PC-3 (cell line): ENCODE measurements at regions not wholly inside any gene's neighbourhood (a gene's known extent, or its start where the extent isn't known, plus 50 kb on each side); places are given as distances from the start of the nearest gene placed in this dataset.

Experiments
- ATAC-seq: fragments of 200-7000 bp; cut with Tn5 transposase; 2 replicates; pipeline ENCODE4 v1.9.1; 2020; ENCODE audit warnings: mild to moderate bottlenecking, moderate library complexity
- BruUV-seq: library from RNA; stranded (reverse); fragments of 400-500 nt; replicated peaks from 2 replicates; lab custom pipeline; 2021; lab: Mats Ljungman, UMichigan
- CTCF ChIA-PET: fragments of 300-600 bp; sonication (Branson Sonifier 250); formaldehyde crosslinking; loops from one replicate; lab custom pipeline; 2022; ENCODE audit warnings: antibody characterized with exemption; lab: Charles Lee
- POLR2A ChIA-PET: fragments of 300-600 bp; sonication (Branson Sonifier 250); formaldehyde crosslinking; loops from one replicate; lab custom pipeline; 2022; ENCODE audit warnings: antibody characterized with exemption; ENCODE audit not compliant: unreplicated experiment; lab: Charles Lee
- DNase-seq: peaks from one replicate; pipeline ENCODE4 v3.0.0-alpha.2; 2015
- H2AFZ ChIP-seq: fragments of 300-600 bp; sonication (generic); 2 replicates; pipeline ENCODE4 v1.6.0; 2016; ENCODE audit warnings: antibody characterized with exemption, low read length
- H3F3A ChIP-seq: fragments of 300-600 bp; sonication (generic); one replicate; pipeline ENCODE4 v1.6.0; 2017; ENCODE audit warnings: antibody characterized with exemption, low read length, control low read depth, mild to moderate bottlenecking; ENCODE audit not compliant: unreplicated experiment
- H3K27ac ChIP-seq: fragments of 300-600 bp; sonication (generic); 2 replicates; pipeline ENCODE4 v1.5.1; 2016; ENCODE audit warnings: mild to moderate bottlenecking, low read length
- H3K27me3 ChIP-seq: fragments of 300-600 bp; sonication (generic); 2 replicates; pipeline ENCODE4 v1.6.1; 2016; ENCODE audit warnings: low read length, mixed read lengths
- H3K36me3 ChIP-seq: fragments of 300-600 bp; sonication (generic); 2 replicates; pipeline ENCODE4 v1.6.1; 2016; ENCODE audit warnings: low read depth, mixed run types, low read length, mixed read lengths
- H3K4me1 ChIP-seq: fragments of 300-600 bp; sonication (generic); 2 replicates; pipeline ENCODE4 v1.5.1; 2016; ENCODE audit warnings: low read length; ENCODE audit not compliant: insufficient read depth
- H3K4me2 ChIP-seq: fragments of 300-600 bp; sonication (generic); 2 replicates; pipeline ENCODE4 v1.6.0; 2016; ENCODE audit warnings: low read length
- H3K4me3 ChIP-seq: fragments of 300-600 bp; sonication (generic); 2 replicates; pipeline ENCODE4 v1.5.1; 2016; ENCODE audit warnings: mild to moderate bottlenecking, low read length, mixed read lengths
- H3K79me2 ChIP-seq: fragments of 300-600 bp; sonication (generic); 2 replicates; pipeline ENCODE4 v1.6.1; 2017; ENCODE audit warnings: low read length, mixed read lengths
- H3K9ac ChIP-seq: fragments of 300-600 bp; sonication (generic); 2 replicates; pipeline ENCODE4 v1.6.0; 2016; ENCODE audit warnings: mild to moderate bottlenecking, low read length
- H3K9me2 ChIP-seq: fragments of 300-600 bp; sonication (generic); replicated peaks from 2 replicates; pipeline ENCODE4 v1.6.1; 2016; ENCODE audit warnings: mixed run types, low read length, mixed read lengths
- H3K9me3 ChIP-seq: fragments of 300-600 bp; sonication (generic); 2 replicates; pipeline ENCODE4 v1.6.1; 2016; ENCODE audit warnings: low read length, mixed read lengths
- H4K20me1 ChIP-seq: fragments of 300-600 bp; sonication (generic); 2 replicates; pipeline ENCODE4 v1.6.1; 2016; ENCODE audit warnings: low read length, mixed read lengths
- EZH2 ChIP-seq: fragments of 300-600 bp; sonication (generic); IDR thresholded peaks from one replicate; pipeline ENCODE4 v1.6.1; 2017; ENCODE audit warnings: antibody characterized with exemption, mild to moderate bottlenecking, low read length; ENCODE audit not compliant: unreplicated experiment
- EZH2phosphoT487 ChIP-seq: fragments of 300-600 bp; sonication (generic); IDR thresholded peaks from 2 replicates; pipeline ENCODE4 v1.6.1; 2018; ENCODE audit warnings: mild to moderate bottlenecking, antibody characterized with exemption, low read length, borderline replicate concordance
- intact Hi-C: fragments of 100-400 bp; cut with micrococcal nuclease; formaldehyde crosslinking; loops from 2 replicates; pipeline ENCODE4 v1.9.0; 2023
- TF ChIP-seq, protein P1 (sequence below): fragments of 300-600 bp; sonication (generic); conservative IDR thresholded peaks from 2 replicates; pipeline ENCODE4 v1.5.1; 2017; ENCODE audit warnings: antibody characterized with exemption, low read depth, mild to moderate bottlenecking, low read length

- H3K9ac ChIP-seq, result no peak overlapping the region
- intact Hi-C loops, result no loop called here
- no TSS peak for BruUV-seq
- no peaks in the 10 kb centered on the region for H3F3A ChIP-seq
- peaks cover 11% of the 10 kb centered on the region; the same call in 1 of the 2 replicates for H3K27me3 ChIP-seq
- H3K27ac ChIP-seq, result no peak overlapping the region
- ChIA-PET CTCF (no interaction called here), POLR2A (no interaction called here)
- no peaks in the 10 kb centered on the region for H3K9me3 ChIP-seq
- DNase-seq, result no peak
- TF ChIP-seq EZH2 (no peak), EZH2phosphoT487 (no peak)
- TF ChIP-seq, protein P1, sequence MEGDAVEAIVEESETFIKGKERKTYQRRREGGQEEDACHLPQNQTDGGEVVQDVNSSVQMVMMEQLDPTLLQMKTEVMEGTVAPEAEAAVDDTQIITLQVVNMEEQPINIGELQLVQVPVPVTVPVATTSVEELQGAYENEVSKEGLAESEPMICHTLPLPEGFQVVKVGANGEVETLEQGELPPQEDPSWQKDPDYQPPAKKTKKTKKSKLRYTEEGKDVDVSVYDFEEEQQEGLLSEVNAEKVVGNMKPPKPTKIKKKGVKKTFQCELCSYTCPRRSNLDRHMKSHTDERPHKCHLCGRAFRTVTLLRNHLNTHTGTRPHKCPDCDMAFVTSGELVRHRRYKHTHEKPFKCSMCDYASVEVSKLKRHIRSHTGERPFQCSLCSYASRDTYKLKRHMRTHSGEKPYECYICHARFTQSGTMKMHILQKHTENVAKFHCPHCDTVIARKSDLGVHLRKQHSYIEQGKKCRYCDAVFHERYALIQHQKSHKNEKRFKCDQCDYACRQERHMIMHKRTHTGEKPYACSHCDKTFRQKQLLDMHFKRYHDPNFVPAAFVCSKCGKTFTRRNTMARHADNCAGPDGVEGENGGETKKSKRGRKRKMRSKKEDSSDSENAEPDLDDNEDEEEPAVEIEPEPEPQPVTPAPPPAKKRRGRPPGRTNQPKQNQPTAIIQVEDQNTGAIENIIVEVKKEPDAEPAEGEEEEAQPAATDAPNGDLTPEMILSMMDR, result no peak
- no peaks in the 10 kb centered on the region for H3K79me2 ChIP-seq
- no peak overlapping the region for H3K4me3 ChIP-seq
- H4K20me1 ChIP-seq, result no peaks in the 10 kb centered on the region
- ATAC-seq, result no peak
- H3K4me2 ChIP-seq, result no peak overlapping the region
- H3K9me2 ChIP-seq, result no peaks in the 10 kb centered on the region
- no peak overlapping the region for H2AFZ ChIP-seq
- no peaks in the 10 kb centered on the region for H3K36me3 ChIP-seq
- peaks cover 5% of the 10 kb centered on the region for H3K4me1 ChIP-seq
Observed at GRCh38 chr1:30195424-30196134, 527.8 kb downstream of the MATN1 start.

DNA sequence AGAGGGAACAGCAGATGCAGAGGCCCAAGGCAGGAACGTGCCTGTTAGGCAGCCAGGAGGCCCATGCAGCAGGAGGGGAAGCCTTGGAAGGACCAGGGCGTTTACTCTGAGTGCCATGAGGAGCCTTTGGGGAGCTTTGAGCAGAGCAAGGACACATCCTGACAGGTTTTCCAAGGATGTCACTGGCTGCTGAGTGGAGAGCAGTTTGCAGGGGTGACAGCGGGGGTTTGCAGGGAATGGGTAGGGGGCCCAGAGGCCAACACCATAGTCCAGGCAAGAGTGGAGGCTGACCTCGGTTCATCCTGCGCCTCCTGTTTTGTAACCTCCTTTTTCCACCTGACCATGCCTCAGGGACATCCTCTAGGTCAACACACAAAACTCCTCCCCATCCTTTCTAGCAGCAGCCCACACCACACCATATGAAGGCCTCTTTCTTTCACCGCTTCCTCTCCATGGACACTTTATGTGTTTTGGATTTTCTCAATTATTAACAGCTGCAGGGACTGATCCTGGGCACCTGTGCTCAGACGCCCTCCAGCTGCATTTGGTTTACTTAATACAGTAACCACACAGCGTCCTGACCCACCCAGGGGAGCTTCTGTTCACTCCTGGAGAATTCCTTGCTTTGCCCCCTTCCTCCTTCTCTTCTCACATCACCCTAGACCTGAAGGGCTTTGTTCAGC lies 528.5 kb downstream of the MATN1 start:
- ATAC-seq (no peak), DNase-seq (no peak)
- no peaks in the 10 kb centered on the region for H3K9me3 ChIP-seq
- no peak overlapping the region for H2AFZ ChIP-seq
- ChIA-PET POLR2A (no interaction called here), CTCF (no interaction called here)
- no peaks in the 10 kb centered on the region for H3K9me2 ChIP-seq
- no peak overlapping the region for H3K27ac ChIP-seq
- no peak overlapping the region for H3K4me2 ChIP-seq
- TF ChIP-seq, protein P1, result no peak
- TF ChIP-seq EZH2phosphoT487 (no peak), EZH2 (no peak)
- no peaks in the 10 kb centered on the region for H3K36me3 ChIP-seq
- H3F3A ChIP-seq, result no peaks in the 10 kb centered on the region
- BruUV-seq, result no TSS peak
- H3K79me2 ChIP-seq, result no peaks in the 10 kb centered on the region
- H3K4me3 ChIP-seq, result no peak overlapping the region
- H3K27me3 ChIP-seq, result peaks cover 11% of the 10 kb centered on the region; the same call in 1 of the 2 replicates
- intact Hi-C loops, result no loop called here
- H4K20me1 ChIP-seq, result no peaks in the 10 kb centered on the region
- peaks cover 6% of the 10 kb centered on the region for H3K4me1 ChIP-seq
- no peak overlapping the region for H3K9ac ChIP-seq

- ChIA-PET POLR2A (no interaction called here), CTCF (no interaction called here)
- Histone ChIP-seq H3K27me3 (peaks cover 11% of the 10 kb centered on the region; the same call in 1 of the 2 replicates), H3F3A (no peaks in the 10 kb centered on the region), H3K9ac (no peak overlapping the region), H2AFZ (no peak overlapping the region), H3K27ac (no peak overlapping the region), H3K9me2 (no peaks in the 10 kb centered on the region), H4K20me1 (no peaks in the 10 kb centered on the region), H3K4me2 (no peak overlapping the region), H3K4me3 (no peak overlapping the region), H3K4me1 (peaks cover 6% of the 10 kb centered on the region), H3K79me2 (no peaks in the 10 kb centered on the region), H3K9me3 (no peaks in the 10 kb centered on the region), H3K36me3 (no peaks in the 10 kb centered on the region)
- BruUV-seq, result no TSS peak
- no peak for TF ChIP-seq EZH2
- TF ChIP-seq, protein P1, result no peak
- TF ChIP-seq EZH2phosphoT487, result no peak
- DNase-seq (no peak), ATAC-seq (no peak)
- intact Hi-C loops, result no loop called here
Observed at GRCh38 chr1:30194046-30194619, 529.3 kb downstream of the MATN1 start.
